A549 (cell line): ENCODE measurements at regions not wholly inside any gene's neighbourhood (a gene's known extent, or its start where the extent isn't known, plus 50 kb on each side); places are given as distances from the start of the nearest gene placed in this dataset.

Source experiments
- RAD21 ChIP-seq, 2 experiments: fragments of >200 bp in 1 of 2; sonication (Bioruptor Twin) in 1 of 2; formaldehyde crosslinking in 1 of 2; IDR thresholded peaks in 1 of 2; conservative IDR thresholded peaks in 1 of 2; 2 replicates in 1 of 2; 3 replicates in 1 of 2; pipeline ENCODE4 v1.6.1; 2012 to 2018; ENCODE audit warnings: inconsistent platforms in 1 of 2
- TF ChIP-seq, protein P1 (sequence below): fragments of >200 bp; sonication (Bioruptor Twin); formaldehyde crosslinking; IDR thresholded peaks from 3 replicates; pipeline ENCODE4 v1.5.1; 2016

DNA sequence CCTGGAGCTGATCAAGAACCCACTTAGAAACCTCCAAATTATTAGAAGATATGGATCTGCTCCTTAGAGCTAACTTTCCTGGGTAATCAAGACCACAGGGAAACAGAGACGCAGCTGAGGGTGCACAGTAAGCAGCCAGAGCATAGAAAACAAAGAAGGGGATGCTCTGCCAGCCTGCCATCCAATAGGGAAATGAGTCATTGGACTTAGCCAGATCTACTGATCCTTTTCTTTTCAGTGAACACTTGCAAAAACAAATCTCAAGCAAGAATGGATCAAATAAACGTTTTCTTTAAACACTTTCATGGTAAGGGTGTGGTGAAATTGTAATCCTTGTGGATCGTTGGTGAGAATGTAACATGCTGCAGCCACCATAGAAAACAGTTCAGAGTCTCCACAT, 474.0 kb downstream of the LTN1 start:
- no peak for TF ChIP-seq RAD21 (conservative IDR thresholded peaks at IDR 0.05 in 1 of 2, IDR thresholded peaks at IDR 0.05 in 1 of 2)
- TF ChIP-seq, protein P1, sequence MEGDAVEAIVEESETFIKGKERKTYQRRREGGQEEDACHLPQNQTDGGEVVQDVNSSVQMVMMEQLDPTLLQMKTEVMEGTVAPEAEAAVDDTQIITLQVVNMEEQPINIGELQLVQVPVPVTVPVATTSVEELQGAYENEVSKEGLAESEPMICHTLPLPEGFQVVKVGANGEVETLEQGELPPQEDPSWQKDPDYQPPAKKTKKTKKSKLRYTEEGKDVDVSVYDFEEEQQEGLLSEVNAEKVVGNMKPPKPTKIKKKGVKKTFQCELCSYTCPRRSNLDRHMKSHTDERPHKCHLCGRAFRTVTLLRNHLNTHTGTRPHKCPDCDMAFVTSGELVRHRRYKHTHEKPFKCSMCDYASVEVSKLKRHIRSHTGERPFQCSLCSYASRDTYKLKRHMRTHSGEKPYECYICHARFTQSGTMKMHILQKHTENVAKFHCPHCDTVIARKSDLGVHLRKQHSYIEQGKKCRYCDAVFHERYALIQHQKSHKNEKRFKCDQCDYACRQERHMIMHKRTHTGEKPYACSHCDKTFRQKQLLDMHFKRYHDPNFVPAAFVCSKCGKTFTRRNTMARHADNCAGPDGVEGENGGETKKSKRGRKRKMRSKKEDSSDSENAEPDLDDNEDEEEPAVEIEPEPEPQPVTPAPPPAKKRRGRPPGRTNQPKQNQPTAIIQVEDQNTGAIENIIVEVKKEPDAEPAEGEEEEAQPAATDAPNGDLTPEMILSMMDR = no peak
